CD4-positive, alpha-beta T cell (primary cell): ENCODE measurements at regions not wholly inside any gene's neighbourhood (a gene's known extent, or its start where the extent isn't known, plus 50 kb on each side); places are given as distances from the start of the nearest gene placed in this dataset.
"Not testable (repeated sequence)": the region's sequence is repeated elsewhere in the genome, so short reads cannot be mapped to it uniquely, and the experiment has no call there.

ENCODE experiments used
- ATAC-seq: fragments of 200-7000 bp; cut with Tn5 transposase; one replicate; pipeline ENCODE4 v1.10.0; 2022; ENCODE audit warnings: mild to moderate bottlenecking; ENCODE audit not compliant: poor library complexity
- CTCF ChIA-PET: fragments of 350-600 bp; sonication (Branson Sonifier 250); formaldehyde crosslinking; loops from one replicate; lab custom pipeline; 2021; ENCODE audit warnings: antibody characterized with exemption, inconsistent platforms; lab: Charles Lee
- POLR2A ChIA-PET: fragments of 350-600 bp; sonication (Branson Sonifier 250); formaldehyde crosslinking; loops from one replicate; lab custom pipeline; 2021; ENCODE audit warnings: antibody characterized with exemption, inconsistent platforms; lab: Charles Lee
- DNase-seq, 14 experiments: peaks; one replicate each; pipeline ENCODE4 v3.0.0-alpha.2; 2013 to 2020; ENCODE audit warnings: mixed read lengths in 2 of 14
- H3K27ac ChIP-seq, 2 donors: one replicate each; pipeline versions ENCODE4 v1.5.1 to v1.7.0; 2013; ENCODE audit warnings: low read length in 2 of 2, low read depth in 1 of 2, mild to moderate bottlenecking in 1 of 2
- H3K27me3 ChIP-seq, 2 experiments: 1 replicate in 1 of 2; 2 replicates in 1 of 2; pipeline versions ENCODE4 v1.6.1 to v1.7.0; 2013; ENCODE audit warnings: low read length in 2 of 2, control low read depth in 1 of 2, mild to moderate bottlenecking in 1 of 2, moderate library complexity in 1 of 2; ENCODE audit not compliant: insufficient read depth in 2 of 2, control insufficient read depth in 1 of 2
- H3K36me3 ChIP-seq: one replicate; pipeline ENCODE4 v1.6.1; 2013; ENCODE audit warnings: low read length, control low read depth; ENCODE audit not compliant: insufficient read depth
- H3K4me1 ChIP-seq: one replicate; pipeline ENCODE4 v1.6.1; 2013; ENCODE audit warnings: low read length, control low read depth; ENCODE audit not compliant: insufficient read depth
- H3K4me3 ChIP-seq: one replicate; pipeline ENCODE4 v1.5.1; 2013; ENCODE audit warnings: mild to moderate bottlenecking, low read length, moderate library complexity
- H3K9me3 ChIP-seq, 2 experiments: 1 replicate in 1 of 2; 2 replicates in 1 of 2; pipeline versions ENCODE4 v1.6.1 to v1.7.0; 2013; ENCODE audit warnings: low read length in 2 of 2, mild to moderate bottlenecking in 2 of 2, control low read depth in 1 of 2, moderate library complexity in 1 of 2; ENCODE audit not compliant: control insufficient read depth in 1 of 2, insufficient read depth in 1 of 2
- H3K27ac Mint-ChIP-seq: one replicate; pipeline ENCODE4 v1.8.0; 2020; ENCODE audit warnings: mixed read lengths
- H3K27me3 Mint-ChIP-seq: one replicate; pipeline ENCODE4 v1.8.0; 2021; ENCODE audit warnings: mixed read lengths
- H3K36me3 Mint-ChIP-seq: one replicate; pipeline ENCODE4 v1.8.0; 2021; ENCODE audit warnings: low read depth, mixed read lengths
- H3K4me1 Mint-ChIP-seq: one replicate; pipeline ENCODE4 v1.8.0; 2021; ENCODE audit warnings: low read depth, mixed read lengths
- H3K4me3 Mint-ChIP-seq: one replicate; pipeline ENCODE4 v1.8.0; 2020; ENCODE audit warnings: mild to moderate bottlenecking, mixed read lengths
- H3K9me3 Mint-ChIP-seq: one replicate; pipeline ENCODE4 v1.8.0; 2020; ENCODE audit warnings: mixed read lengths
- intact Hi-C, 2 experiments: fragments of 100-400 bp; cut with DNase I in 1 of 2; cut with micrococcal nuclease in 1 of 2; formaldehyde crosslinking; loops; one replicate each; pipeline versions ENCODE4 v1.15.1 to v1.9.0; 2023 to 2025; cut with DNase I, micrococcal nuclease
- TF ChIP-seq, protein P1 (sequence below): fragments of 200-600 bp; IDR thresholded peaks from one replicate; pipeline ENCODE4 v1.8.0; 2022; ENCODE audit warnings: antibody characterized with exemption, mild to moderate bottlenecking

DNA sequence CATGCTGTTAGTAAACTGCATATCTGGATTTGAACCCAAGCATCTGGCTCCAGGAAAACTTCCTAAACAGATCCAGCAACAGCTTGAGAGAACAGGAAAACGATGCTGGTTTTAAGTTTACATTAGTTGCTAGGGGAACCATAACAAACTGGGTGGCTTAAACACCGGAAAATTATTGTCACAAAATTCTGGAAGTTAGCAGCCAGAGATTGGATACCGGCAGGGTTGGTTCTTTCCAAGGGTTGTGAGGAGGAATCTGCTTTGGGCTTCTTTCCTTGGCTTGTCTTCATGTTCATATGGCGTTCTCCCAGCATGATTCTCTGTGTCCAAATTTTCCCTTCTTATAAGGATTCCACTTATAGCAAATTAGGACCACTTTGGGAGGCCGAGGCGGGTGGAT is 276.9 kb upstream of the TOM1L1 start:
- no peak overlapping the region for H3K4me3 ChIP-seq
- no peaks in the 10 kb centered on the region for H3K4me1 ChIP-seq

DNA sequence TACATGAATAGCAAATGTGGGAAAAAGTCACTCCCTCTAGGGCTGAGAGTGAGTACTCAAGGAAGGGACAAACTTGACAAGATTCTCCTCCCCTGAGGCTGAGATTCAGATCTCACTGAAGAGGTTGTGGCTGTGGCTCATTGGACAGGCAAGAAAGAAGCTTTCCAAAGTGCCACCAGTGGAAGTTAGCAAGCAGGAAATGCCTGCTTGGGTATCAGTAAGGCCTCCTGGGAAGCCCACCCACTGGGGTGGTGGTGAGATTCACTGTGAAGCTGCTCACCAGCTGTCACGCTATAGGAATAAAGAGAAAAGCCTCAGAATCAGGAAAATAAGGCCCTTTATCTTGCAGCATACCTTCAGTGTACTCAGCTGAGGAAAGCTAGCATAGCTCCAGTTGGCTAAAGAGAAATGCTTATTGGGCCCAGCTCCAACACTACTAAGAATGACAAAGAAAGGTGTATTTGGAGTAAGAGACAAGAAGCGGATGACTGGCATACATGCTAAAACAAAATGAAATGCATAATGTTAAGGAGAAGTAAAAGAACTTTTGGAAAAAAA is 274.4 kb upstream of the TOM1L1 start:
- H3K36me3 Mint-ChIP-seq = no peaks in the 10 kb centered on the region
- H3K9me3 Mint-ChIP-seq = peaks cover 2% of the 10 kb centered on the region
- DNase-seq = no peak
- no peak overlapping the region for H3K4me3 Mint-ChIP-seq
- Histone ChIP-seq H3K9me3 (no peaks in the 10 kb centered on the region), H3K4me3 (no peak overlapping the region), H3K36me3 (no peaks in the 10 kb centered on the region), H3K27ac (no peak overlapping the region), H3K27me3 (no peaks in the 10 kb centered on the region), H3K4me1 (no peaks in the 10 kb centered on the region)
- no peak overlapping the region for H3K27ac Mint-ChIP-seq
- no peaks in the 10 kb centered on the region for H3K4me1 Mint-ChIP-seq
- intact Hi-C loops = loop anchor here in 1 of 2 experiments (10.0 kb wide), 1 partner anchor 59 kb away; no protein-coding TSS in a partner anchor
- TF ChIP-seq, protein P1, sequence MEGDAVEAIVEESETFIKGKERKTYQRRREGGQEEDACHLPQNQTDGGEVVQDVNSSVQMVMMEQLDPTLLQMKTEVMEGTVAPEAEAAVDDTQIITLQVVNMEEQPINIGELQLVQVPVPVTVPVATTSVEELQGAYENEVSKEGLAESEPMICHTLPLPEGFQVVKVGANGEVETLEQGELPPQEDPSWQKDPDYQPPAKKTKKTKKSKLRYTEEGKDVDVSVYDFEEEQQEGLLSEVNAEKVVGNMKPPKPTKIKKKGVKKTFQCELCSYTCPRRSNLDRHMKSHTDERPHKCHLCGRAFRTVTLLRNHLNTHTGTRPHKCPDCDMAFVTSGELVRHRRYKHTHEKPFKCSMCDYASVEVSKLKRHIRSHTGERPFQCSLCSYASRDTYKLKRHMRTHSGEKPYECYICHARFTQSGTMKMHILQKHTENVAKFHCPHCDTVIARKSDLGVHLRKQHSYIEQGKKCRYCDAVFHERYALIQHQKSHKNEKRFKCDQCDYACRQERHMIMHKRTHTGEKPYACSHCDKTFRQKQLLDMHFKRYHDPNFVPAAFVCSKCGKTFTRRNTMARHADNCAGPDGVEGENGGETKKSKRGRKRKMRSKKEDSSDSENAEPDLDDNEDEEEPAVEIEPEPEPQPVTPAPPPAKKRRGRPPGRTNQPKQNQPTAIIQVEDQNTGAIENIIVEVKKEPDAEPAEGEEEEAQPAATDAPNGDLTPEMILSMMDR = no peak
- H3K27me3 Mint-ChIP-seq = no peaks in the 10 kb centered on the region
- ChIA-PET CTCF (no interaction called here), POLR2A (no interaction called here)
- no peak for ATAC-seq

More for the DNA sequence above, 276.9 kb upstream of the TOM1L1 start:
- Histone ChIP-seq H3K9me3 (no peaks in the 10 kb centered on the region), H3K27me3 (no peaks in the 10 kb centered on the region), H3K36me3 (no peaks in the 10 kb centered on the region), H3K27ac (no peak overlapping the region)
- ATAC-seq (no peak), DNase-seq (no peak)
- Mint-ChIP-seq H3K4me3 (no peak overlapping the region), H3K36me3 (no peaks in the 10 kb centered on the region), H3K27ac (no peak overlapping the region), H3K4me1 (no peaks in the 10 kb centered on the region), H3K9me3 (peaks cover 9% of the 10 kb centered on the region), H3K27me3 (no peaks in the 10 kb centered on the region)
- intact Hi-C loops = loop anchor here in 1 of 2 experiments (10.0 kb wide), 1 partner anchor 61 kb away; no protein-coding TSS in a partner anchor
- ChIA-PET CTCF (no interaction called here), POLR2A (no interaction called here)
- TF ChIP-seq, protein P1 = no peak

DNA sequence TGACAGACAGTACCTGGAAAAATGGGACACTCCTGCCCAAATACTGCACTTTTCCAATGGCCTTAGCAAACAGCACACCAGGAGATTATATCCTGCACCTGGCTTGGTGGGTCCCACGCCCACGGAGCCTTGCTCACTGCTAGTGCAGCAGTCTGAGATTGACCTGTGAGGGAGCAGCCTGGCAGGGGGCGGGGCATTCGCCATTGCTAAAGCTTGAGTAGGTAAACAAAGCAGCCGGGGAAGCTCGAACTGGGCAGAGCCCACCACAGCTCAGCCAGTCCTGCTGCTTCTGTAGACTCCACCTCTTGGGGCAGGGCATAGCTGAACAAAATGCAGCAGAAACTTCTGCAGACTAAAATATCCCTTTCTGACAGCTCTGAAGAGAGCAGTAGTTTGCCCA is 261.2 kb upstream of the TOM1L1 start:
- intact Hi-C loops, H3K27ac Mint-ChIP-seq, H3K27me3 ChIP-seq, H3K4me3 ChIP-seq, POLR2A ChIA-PET, H3K27me3 Mint-ChIP-seq, CTCF ChIA-PET, H3K27ac ChIP-seq, H3K36me3 ChIP-seq, ATAC-seq, H3K4me1 Mint-ChIP-seq, H3K36me3 Mint-ChIP-seq, DNase-seq, H3K4me1 ChIP-seq, H3K4me3 Mint-ChIP-seq: not testable (repeated sequence)
- H3K9me3 Mint-ChIP-seq = peaks cover 17% of the 10 kb centered on the region
- peaks cover 0 to 15% of the 10 kb centered on the region in 2 experiments for H3K9me3 ChIP-seq
